Erythroblast (primary cell): ENCODE measurements at regions not wholly inside any gene's neighbourhood (a gene's known extent, or its start where the extent isn't known, plus 50 kb on each side); places are given as distances from the start of the nearest gene placed in this dataset.

Experiments
- GATA1 ChIP-seq: IDR thresholded peaks from 2 replicates; pipeline ENCODE4 v1.6.1; 2011; ENCODE audit warnings: low read depth, mild to moderate bottlenecking, control low read depth, low read length, moderate library complexity
- POLR2A ChIP-seq: IDR thresholded peaks from 2 replicates; pipeline ENCODE4 v1.6.1; 2011; ENCODE audit warnings: mild to moderate bottlenecking, low read length

GRCh38 chr4:186918466-186918865, 194.8 kb upstream of the FAT1 start:
- TF ChIP-seq POLR2A (no peak), GATA1 (no peak)
